OCI-LY7 (cell line): ENCODE measurements at regions not wholly inside any gene's neighbourhood (a gene's known extent, or its start where the extent isn't known, plus 50 kb on each side); places are given as distances from the start of the nearest gene placed in this dataset.

Experiments
- BruUV-seq: library from RNA; stranded (reverse); fragments of 400-500 nt; replicated peaks from 2 replicates; lab custom pipeline; 2021; lab: Mats Ljungman, UMichigan
- CTCF ChIA-PET: fragments of 300-600 bp; sonication (Branson Sonifier 250); formaldehyde crosslinking; loops from one replicate; lab custom pipeline; 2022; ENCODE audit warnings: antibody characterized with exemption; ENCODE audit not compliant: unreplicated experiment; lab: Charles Lee
- POLR2A ChIA-PET: fragments of 300-600 bp; sonication (Branson Sonifier 250); formaldehyde crosslinking; loops from one replicate; lab custom pipeline; 2022; ENCODE audit warnings: antibody characterized with exemption; lab: Charles Lee
- DNase-seq: peaks from one replicate; pipeline ENCODE4 v3.0.0-alpha.2; 2015; ENCODE audit warnings: low spot score
- H2AFZ ChIP-seq: fragments of 200-600 bp; sonication (generic), shearing (Covaris generic); 2 replicates; pipeline ENCODE4 v1.6.1; 2014; ENCODE audit warnings: mild to moderate bottlenecking, antibody characterized with exemption, low read length, moderate library complexity
- H3K27ac ChIP-seq: fragments of 200-600 bp; sonication (generic); 2 replicates; pipeline ENCODE4 v1.5.1; 2014; ENCODE audit warnings: mixed run types, low read depth, mild to moderate bottlenecking, moderate library complexity, low read length, inconsistent platforms; ENCODE audit not compliant: poor library complexity, severe bottlenecking
- H3K36me3 ChIP-seq: fragments of 200-600 bp; sonication (generic); 2 replicates; pipeline ENCODE4 v1.6.1; 2014; ENCODE audit warnings: mild to moderate bottlenecking, antibody characterized with exemption, low read length, moderate library complexity, mixed read lengths; ENCODE audit not compliant: insufficient read depth
- H3K4me1 ChIP-seq: fragments of 200-600 bp; sonication (generic); 2 replicates; pipeline ENCODE4 v1.5.1; 2014; ENCODE audit warnings: mild to moderate bottlenecking, low read length; ENCODE audit not compliant: insufficient read depth, poor library complexity, severe bottlenecking
- H3K4me2 ChIP-seq: fragments of 200-600 bp; sonication (generic); 2 replicates; pipeline ENCODE4 v1.6.1; 2014; ENCODE audit warnings: mild to moderate bottlenecking, low read length
- H3K4me3 ChIP-seq: fragments of 200-600 bp; sonication (generic); 2 replicates; pipeline ENCODE4 v1.5.1; 2014; ENCODE audit warnings: mild to moderate bottlenecking, low read depth, low read length; ENCODE audit not compliant: poor library complexity, severe bottlenecking
- H3K79me2 ChIP-seq: fragments of 200-600 bp; sonication (generic); 2 replicates; pipeline ENCODE4 v1.6.1; 2016; ENCODE audit warnings: low read depth, mild to moderate bottlenecking, low read length, moderate library complexity, mixed read lengths; ENCODE audit not compliant: insufficient read depth
- H3K9me2 ChIP-seq: fragments of 200-600 bp; sonication (generic); 2 replicates; pipeline ENCODE4 v1.6.1; 2016; ENCODE audit warnings: mild to moderate bottlenecking, low read length, mixed read lengths; ENCODE audit not compliant: insufficient read depth
- H3K9me3 ChIP-seq: fragments of 200-600 bp; sonication (generic); 2 replicates; pipeline ENCODE4 v1.6.1; 2014; ENCODE audit warnings: mild to moderate bottlenecking, mixed run types, low read length, mixed read lengths
- H4K20me1 ChIP-seq: fragments of 200-600 bp; sonication (generic); 2 replicates; pipeline ENCODE4 v1.6.1; 2014; ENCODE audit warnings: mild to moderate bottlenecking, antibody characterized with exemption, low read length, moderate library complexity, mixed read lengths; ENCODE audit not compliant: insufficient read depth
- CTCF ChIP-seq: fragments of 200-600 bp; sonication (generic); conservative IDR thresholded peaks from 2 replicates; pipeline ENCODE4 v1.5.1; 2014; ENCODE audit warnings: mild to moderate bottlenecking, antibody characterized with exemption, low read length, moderate library complexity, mixed read lengths
- EZH2phosphoT487 ChIP-seq: fragments of 200-600 bp; sonication (generic); IDR thresholded peaks from 2 replicates; pipeline ENCODE4 v1.6.1; 2018; ENCODE audit warnings: low read depth, borderline replicate concordance, mild to moderate bottlenecking, mixed run types, antibody characterized with exemption, low read length, moderate library complexity, mixed read lengths
- intact Hi-C: fragments of 100-400 bp; cut with micrococcal nuclease; formaldehyde crosslinking; loops from one replicate; pipeline ENCODE4 v1.10.0; 2022; ENCODE audit not compliant: unreplicated experiment

- POLR2A ChIA-PET, result no interaction called here
- no TSS peak for BruUV-seq
- H3K4me3 ChIP-seq, result no peak overlapping the region
Observed at GRCh38 chr20:39645131-39645530, 683.0 kb downstream of the DHX35 start.

GRCh38 chr20:39643292-39643691, 681.1 kb downstream of the DHX35 start:
- CTCF ChIA-PET, result no interaction called here
- Histone ChIP-seq H3K79me2 (no peaks in the 10 kb centered on the region), H3K4me1 (no peaks in the 10 kb centered on the region), H3K9me2 (no peaks in the 10 kb centered on the region), H2AFZ (no peak overlapping the region), H3K4me2 (no peak overlapping the region), H3K36me3 (no peaks in the 10 kb centered on the region), H3K4me3 (no peak overlapping the region), H3K9me3 (no peaks in the 10 kb centered on the region), H4K20me1 (no peaks in the 10 kb centered on the region), H3K27ac (no peak overlapping the region)
- BruUV-seq, result no TSS peak
- intact Hi-C loops, result no loop called here
- POLR2A ChIA-PET, result no interaction called here
- TF ChIP-seq CTCF (no peak), EZH2phosphoT487 (no peak)
- DNase-seq, result no peak

More at GRCh38 chr20:39645131-39645530, 683.0 kb downstream of the DHX35 start:
- Histone ChIP-seq H2AFZ (no peak overlapping the region), H3K27ac (no peak overlapping the region), H3K9me2 (no peaks in the 10 kb centered on the region), H3K4me1 (no peaks in the 10 kb centered on the region), H3K36me3 (no peaks in the 10 kb centered on the region), H3K79me2 (no peaks in the 10 kb centered on the region), H4K20me1 (no peaks in the 10 kb centered on the region), H3K9me3 (no peaks in the 10 kb centered on the region), H3K4me2 (no peak overlapping the region)
- DNase-seq, result no peak
- CTCF ChIA-PET, result no interaction called here
- intact Hi-C loops, result no loop called here
- no peak for TF ChIP-seq CTCF
- no peak for TF ChIP-seq EZH2phosphoT487

GRCh38 chr20:39641423-39641822, 679.3 kb downstream of the DHX35 start:
- no peak overlapping the region for H3K4me3 ChIP-seq
- no peaks in the 10 kb centered on the region for H3K9me2 ChIP-seq
- intact Hi-C loops, result no loop called here
- H3K9me3 ChIP-seq, result no peaks in the 10 kb centered on the region
- no peaks in the 10 kb centered on the region for H3K79me2 ChIP-seq
- H3K27ac ChIP-seq, result no peak overlapping the region
- TF ChIP-seq CTCF, result no peak
- TF ChIP-seq EZH2phosphoT487, result no peak
- DNase-seq, result no peak
- POLR2A ChIA-PET, result no interaction called here
- no peaks in the 10 kb centered on the region for H3K36me3 ChIP-seq
- H3K4me2 ChIP-seq, result no peak overlapping the region
- H4K20me1 ChIP-seq, result no peaks in the 10 kb centered on the region
- CTCF ChIA-PET, result no interaction called here
- no peak overlapping the region for H2AFZ ChIP-seq
- H3K4me1 ChIP-seq, result no peaks in the 10 kb centered on the region
- BruUV-seq, result no TSS peak
